Stimulated activated memory B cell treated with anti-CD40 and anti-IgM and Interleukin-4, amounts not matched to agents 10 μg/mL and 1 μg/mL and 100 μg/mL, for 72 hours (primary cell): ENCODE measurements at regions not wholly inside any gene's neighbourhood (a gene's known extent, or its start where the extent isn't known, plus 50 kb on each side); places are given as distances from the start of the nearest gene placed in this dataset.

Experiments used
- ATAC-seq: fragments of 150-1000 bp; cut with Tn5 transposase; 2 replicates; pipeline ENCODE4 v1.10.0; 2021
- H3K27ac Mint-ChIP-seq: one replicate; pipeline ENCODE4 v1.8.0; 2022; ENCODE audit warnings: mild to moderate bottlenecking, mixed read lengths
- H3K27me3 Mint-ChIP-seq: one replicate; pipeline ENCODE4 v1.8.0; 2022; ENCODE audit warnings: mixed read lengths
- H3K36me3 Mint-ChIP-seq: one replicate; pipeline ENCODE4 v1.8.0; 2022; ENCODE audit warnings: mixed read lengths
- H3K4me1 Mint-ChIP-seq: one replicate; pipeline ENCODE4 v1.8.0; 2022; ENCODE audit warnings: mixed read lengths
- H3K4me3 Mint-ChIP-seq: one replicate; pipeline ENCODE4 v1.8.0; 2022; ENCODE audit warnings: mild to moderate bottlenecking, moderate library complexity, mixed read lengths
- H3K9me3 Mint-ChIP-seq: one replicate; pipeline ENCODE4 v1.8.0; 2022; ENCODE audit warnings: mixed read lengths

DNA sequence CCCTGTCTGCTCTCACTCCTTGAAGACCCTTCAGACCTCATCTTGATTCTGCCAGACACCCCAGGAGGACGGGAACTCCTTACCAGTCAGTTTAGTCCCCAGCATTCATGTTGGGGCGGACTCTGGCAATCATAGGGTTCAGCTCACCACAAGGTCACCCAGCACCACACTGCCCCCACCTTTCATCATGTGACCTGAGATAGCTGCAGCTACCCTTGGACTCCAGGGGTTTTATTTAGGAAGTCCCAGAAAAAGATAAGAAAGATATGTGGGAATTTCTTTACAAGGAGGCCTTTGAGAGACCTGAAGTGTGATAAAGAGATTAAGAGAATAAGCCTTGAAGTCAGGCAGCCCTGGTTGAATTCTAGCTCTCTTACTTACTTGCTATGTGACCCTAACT lies 59.8 kb upstream of the NLK start:
- H3K9me3 Mint-ChIP-seq = no peaks in the 10 kb centered on the region
- peaks cover 26% of the 10 kb centered on the region for H3K4me1 Mint-ChIP-seq
- no peak overlapping the region for H3K4me3 Mint-ChIP-seq
- no peak overlapping the region for H3K27ac Mint-ChIP-seq
- H3K36me3 Mint-ChIP-seq = no peaks in the 10 kb centered on the region
- ATAC-seq = no peak
- peaks cover 17% of the 10 kb centered on the region for H3K27me3 Mint-ChIP-seq

DNA sequence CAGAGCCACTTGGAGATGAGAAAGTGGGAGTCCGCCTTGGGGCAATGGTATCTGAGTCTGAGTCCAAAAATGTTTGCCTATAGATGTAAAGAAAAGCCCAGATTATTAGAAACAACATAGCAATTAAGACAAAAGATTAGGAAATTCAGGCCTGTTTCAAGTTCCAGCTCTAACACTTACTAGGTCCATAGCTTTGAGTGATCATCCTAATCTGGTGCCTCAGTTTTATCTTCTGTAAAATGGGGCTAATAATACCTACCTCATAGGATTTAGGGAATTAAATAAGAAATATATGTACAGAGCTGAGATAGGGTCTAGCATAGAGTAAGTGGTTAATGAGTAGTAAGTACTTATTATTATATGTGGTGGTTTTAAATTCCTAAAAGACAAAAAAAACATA lies 58.6 kb upstream of the NLK start:
- peaks cover 14% of the 10 kb centered on the region for H3K27me3 Mint-ChIP-seq

DNA sequence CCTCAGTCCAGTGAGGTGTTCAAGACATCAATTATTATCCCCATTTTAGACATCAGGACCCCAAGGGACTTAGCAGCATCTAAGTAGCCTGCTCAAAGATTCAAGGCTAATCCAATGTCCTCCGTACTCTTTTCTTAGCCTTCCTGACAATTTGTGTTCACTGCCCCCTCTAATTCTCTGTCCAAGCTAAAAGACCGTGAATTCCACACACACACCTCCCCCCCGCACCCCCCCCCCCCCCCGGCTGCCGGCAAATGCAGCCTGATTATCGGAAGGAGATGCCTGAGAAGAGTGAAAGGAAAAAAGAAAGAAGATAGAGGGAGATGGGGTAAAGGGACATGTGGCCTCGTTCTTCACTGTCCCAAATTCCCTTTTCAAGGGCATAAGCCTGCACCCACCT lies 58.1 kb upstream of the NLK start:
- peaks cover 9% of the 10 kb centered on the region for H3K27me3 Mint-ChIP-seq
- peak overlapping the region; percentile 43 for H3K4me3 Mint-ChIP-seq
- H3K36me3 Mint-ChIP-seq = no peaks in the 10 kb centered on the region
- H3K9me3 Mint-ChIP-seq = no peaks in the 10 kb centered on the region
- no peak for ATAC-seq
- peaks cover 26% of the 10 kb centered on the region for H3K4me1 Mint-ChIP-seq
- H3K27ac Mint-ChIP-seq = no peak overlapping the region

More for the DNA sequence above, 58.6 kb upstream of the NLK start:
- Mint-ChIP-seq H3K4me1 (peaks cover 26% of the 10 kb centered on the region), H3K4me3 (no peak overlapping the region), H3K36me3 (no peaks in the 10 kb centered on the region), H3K27ac (no peak overlapping the region), H3K9me3 (no peaks in the 10 kb centered on the region)
- ATAC-seq = no peak

DNA sequence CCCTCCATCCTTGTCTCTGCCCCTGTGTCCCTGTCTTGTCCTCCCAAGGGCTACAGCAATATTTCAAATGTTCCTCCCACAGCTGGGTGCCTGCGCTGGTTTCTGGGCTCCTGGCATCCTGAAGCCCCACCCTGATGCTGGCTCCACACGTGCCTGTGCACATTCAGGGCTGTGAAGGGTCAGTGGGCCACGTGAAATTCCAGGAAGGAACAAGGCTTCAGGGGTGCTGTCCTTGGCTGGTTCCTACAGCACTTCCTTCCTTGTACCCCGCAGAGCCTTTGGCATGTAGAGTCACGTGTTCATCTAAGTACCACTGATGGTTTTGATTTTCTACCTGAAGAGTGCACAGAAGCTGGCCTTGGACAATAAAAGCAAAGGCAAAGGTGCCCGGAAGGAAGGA lies 57.7 kb upstream of the NLK start:
- no peaks in the 10 kb centered on the region for H3K36me3 Mint-ChIP-seq
- peaks cover 8% of the 10 kb centered on the region for H3K27me3 Mint-ChIP-seq
- peaks cover 26% of the 10 kb centered on the region for H3K4me1 Mint-ChIP-seq
- peak overlapping the region; percentile 43 for H3K4me3 Mint-ChIP-seq
- peak overlapping the region; percentile 42 for H3K27ac Mint-ChIP-seq
- ATAC-seq = no peak
- no peaks in the 10 kb centered on the region for H3K9me3 Mint-ChIP-seq

DNA sequence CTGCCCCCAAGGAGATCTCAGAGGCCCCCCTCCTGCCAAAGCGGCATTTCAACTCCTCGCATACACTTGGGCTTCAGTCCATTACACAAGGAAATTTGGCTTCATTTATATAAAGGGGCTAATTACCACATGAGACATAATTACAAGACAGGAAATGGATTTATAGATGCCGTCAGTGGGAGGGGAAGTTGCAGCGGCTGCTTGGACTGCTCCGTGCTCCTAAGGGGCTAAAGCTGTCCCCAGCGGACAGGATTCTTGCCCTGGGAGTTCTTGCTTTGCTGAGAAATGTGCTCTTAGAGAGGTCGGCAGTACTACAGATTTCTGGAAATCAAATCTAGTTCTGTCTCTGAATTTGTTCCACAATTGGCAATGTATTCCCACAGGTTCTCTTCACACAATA lies 57.2 kb upstream of the NLK start:
- Mint-ChIP-seq H3K27ac (peak overlapping the region; percentile 42), H3K27me3 (peaks cover 8% of the 10 kb centered on the region), H3K4me1 (peaks cover 26% of the 10 kb centered on the region), H3K9me3 (no peaks in the 10 kb centered on the region), H3K4me3 (peak overlapping the region; percentile 43), H3K36me3 (no peaks in the 10 kb centered on the region)
- no peak for ATAC-seq

DNA sequence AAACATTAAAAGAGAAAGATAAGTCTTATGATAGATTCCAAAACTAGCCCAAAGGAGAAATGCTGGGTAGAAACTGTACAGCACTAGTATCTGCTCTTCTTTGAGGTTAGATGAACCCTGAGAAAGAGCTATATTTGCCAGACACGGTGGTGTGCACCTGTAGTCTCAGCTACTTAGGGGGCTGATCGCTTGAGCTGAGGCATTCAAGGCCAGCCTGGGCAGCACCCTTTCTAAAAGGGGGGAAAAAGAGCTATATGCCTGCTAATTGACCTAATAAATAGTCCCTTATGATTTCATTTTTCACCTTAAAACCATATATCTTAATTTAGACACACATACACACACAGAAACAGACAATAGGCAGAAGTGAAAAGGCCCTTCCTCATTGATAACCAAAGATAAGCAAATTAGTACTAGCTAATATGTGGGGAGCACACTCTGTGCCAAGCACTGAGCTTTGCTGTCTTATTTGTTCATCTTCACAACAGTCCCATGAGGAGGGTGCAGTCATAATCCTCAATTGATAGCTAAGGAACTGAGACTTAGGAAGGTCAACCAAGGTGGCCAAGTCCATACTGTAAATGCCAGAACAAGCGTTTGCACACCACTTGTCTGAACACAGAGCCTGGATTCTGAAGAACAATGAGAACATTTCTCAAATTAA lies 56.6 kb upstream of the NLK start:
- peak; percentile 70 for ATAC-seq
- H3K36me3 Mint-ChIP-seq = no peaks in the 10 kb centered on the region
- H3K27me3 Mint-ChIP-seq = peaks cover 8% of the 10 kb centered on the region
- no peaks in the 10 kb centered on the region for H3K9me3 Mint-ChIP-seq
- H3K4me3 Mint-ChIP-seq = peak overlapping the region; percentile 43
- peak overlapping the region; percentile 42 for H3K27ac Mint-ChIP-seq
- H3K4me1 Mint-ChIP-seq = peaks cover 23% of the 10 kb centered on the region

DNA sequence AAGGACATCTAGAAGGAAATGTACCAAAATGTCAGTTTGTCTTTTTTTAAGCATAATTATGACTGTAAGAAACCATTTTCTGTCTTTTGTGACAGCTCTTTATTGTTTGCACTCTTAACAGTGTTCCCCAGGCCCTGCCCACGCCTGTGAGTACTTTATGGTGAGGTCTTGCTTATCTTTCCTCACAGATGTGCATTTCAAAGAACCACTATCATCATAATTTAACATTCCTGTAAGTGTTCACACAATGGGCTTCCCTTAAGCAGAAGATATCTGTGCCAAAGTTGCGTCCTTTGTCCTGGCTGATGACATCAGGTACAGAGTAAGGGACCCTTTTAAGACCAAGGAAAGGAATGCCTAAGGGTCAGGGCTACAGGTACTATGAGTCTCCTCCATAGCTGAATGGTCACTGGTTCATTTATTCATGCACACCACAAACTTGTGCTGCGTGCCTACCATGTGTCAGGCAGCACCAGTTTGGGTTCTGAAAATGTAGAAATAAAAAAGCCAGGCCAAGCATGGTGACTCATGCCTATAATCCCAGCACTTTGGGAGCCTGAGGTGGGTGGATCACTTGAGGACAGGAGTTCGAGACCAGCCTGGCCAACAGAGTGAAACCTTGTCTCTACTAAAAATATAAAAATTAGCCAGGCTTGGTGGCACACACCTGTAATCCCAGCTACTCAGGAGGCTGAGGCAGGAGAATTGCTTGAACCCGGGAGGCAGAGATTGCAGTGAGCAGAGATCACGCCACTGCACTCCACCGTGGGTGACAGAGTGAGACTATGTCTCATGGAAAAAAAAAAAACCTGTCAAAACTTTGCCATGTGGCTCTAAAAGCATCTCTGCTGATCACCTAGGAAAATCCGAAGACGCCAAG lies 55.4 kb upstream of the NLK start:
- ATAC-seq = no peak
- H3K4me1 Mint-ChIP-seq = peaks cover 17% of the 10 kb centered on the region
- peaks cover 8% of the 10 kb centered on the region for H3K27me3 Mint-ChIP-seq
- no peak overlapping the region for H3K4me3 Mint-ChIP-seq
- no peaks in the 10 kb centered on the region for H3K9me3 Mint-ChIP-seq
- H3K36me3 Mint-ChIP-seq = no peaks in the 10 kb centered on the region
- H3K27ac Mint-ChIP-seq = no peak overlapping the region

DNA sequence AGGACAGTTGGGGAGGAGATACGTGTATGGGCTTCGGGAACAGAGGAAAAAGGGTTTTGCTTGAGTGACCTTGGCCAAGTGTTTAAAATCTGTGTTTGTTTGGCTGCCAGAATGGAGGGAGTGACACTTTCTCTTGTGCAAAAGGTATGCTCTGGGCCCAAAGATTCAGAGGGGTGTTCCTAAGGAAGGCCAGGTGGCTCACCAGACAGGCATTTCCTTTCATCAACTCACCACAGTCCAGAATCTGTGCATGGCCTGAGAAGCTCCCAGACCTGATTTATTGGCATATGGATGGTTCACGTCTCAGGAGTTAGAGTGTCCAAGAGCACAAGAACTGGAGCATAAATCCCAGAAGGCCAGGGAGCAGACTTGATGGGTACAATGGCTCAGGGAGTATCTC lies 53.4 kb upstream of the NLK start:
- Mint-ChIP-seq H3K4me3 (no peak overlapping the region), H3K27ac (peak overlapping the region; percentile 2), H3K27me3 (peaks cover 8% of the 10 kb centered on the region), H3K36me3 (no peaks in the 10 kb centered on the region), H3K4me1 (peaks cover 17% of the 10 kb centered on the region), H3K9me3 (no peaks in the 10 kb centered on the region)
- no peak for ATAC-seq

DNA sequence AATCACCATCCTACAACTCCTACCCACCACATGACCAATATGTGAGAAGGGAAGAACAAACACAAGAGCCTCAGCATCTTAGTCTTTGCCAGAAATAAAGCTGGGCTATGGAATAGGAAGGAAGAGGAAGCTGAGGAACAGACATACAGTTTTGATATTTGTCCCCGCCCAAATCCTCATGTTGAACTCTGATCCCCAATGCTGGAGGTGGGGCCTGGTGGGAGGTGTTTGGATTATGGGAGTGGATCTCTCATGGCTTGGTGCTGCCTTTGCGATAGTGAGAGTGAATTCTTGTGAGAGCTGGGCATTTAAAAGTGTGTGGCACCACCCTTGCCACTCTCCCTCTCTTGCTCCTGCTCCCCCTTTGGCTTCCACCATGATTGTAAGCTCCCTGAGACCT lies 52.4 kb upstream of the NLK start:
- Mint-ChIP-seq H3K36me3 (no peaks in the 10 kb centered on the region), H3K4me3 (no peak overlapping the region), H3K27ac (no peak overlapping the region), H3K4me1 (peaks cover 11% of the 10 kb centered on the region), H3K27me3 (peaks cover 2% of the 10 kb centered on the region), H3K9me3 (no peaks in the 10 kb centered on the region)
- ATAC-seq = no peak

DNA sequence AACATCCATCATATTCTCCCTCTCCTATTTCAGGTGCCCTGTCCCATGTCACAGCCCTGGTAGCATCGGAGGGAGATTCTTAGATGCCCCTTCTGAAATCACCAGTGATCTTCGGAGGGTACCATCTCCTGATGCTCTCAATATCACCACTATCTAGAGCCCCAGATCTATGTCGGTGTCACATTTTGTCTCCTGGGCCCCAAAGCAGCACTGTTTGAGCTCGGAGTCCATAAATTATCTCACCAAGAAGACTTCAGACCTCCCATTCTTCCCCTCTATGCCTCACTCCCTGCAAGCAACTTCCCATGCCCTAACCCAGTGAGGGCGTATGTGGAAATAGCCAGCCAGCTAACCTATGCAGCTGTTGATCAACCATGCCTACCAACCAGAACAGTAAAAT lies 51.5 kb upstream of the NLK start:
- no peaks in the 10 kb centered on the region for H3K9me3 Mint-ChIP-seq
- H3K4me1 Mint-ChIP-seq = peaks cover 2% of the 10 kb centered on the region
- H3K27ac Mint-ChIP-seq = no peak overlapping the region
- ATAC-seq = no peak
- peaks cover 8% of the 10 kb centered on the region for H3K27me3 Mint-ChIP-seq
- no peak overlapping the region for H3K4me3 Mint-ChIP-seq
- no peaks in the 10 kb centered on the region for H3K36me3 Mint-ChIP-seq

DNA sequence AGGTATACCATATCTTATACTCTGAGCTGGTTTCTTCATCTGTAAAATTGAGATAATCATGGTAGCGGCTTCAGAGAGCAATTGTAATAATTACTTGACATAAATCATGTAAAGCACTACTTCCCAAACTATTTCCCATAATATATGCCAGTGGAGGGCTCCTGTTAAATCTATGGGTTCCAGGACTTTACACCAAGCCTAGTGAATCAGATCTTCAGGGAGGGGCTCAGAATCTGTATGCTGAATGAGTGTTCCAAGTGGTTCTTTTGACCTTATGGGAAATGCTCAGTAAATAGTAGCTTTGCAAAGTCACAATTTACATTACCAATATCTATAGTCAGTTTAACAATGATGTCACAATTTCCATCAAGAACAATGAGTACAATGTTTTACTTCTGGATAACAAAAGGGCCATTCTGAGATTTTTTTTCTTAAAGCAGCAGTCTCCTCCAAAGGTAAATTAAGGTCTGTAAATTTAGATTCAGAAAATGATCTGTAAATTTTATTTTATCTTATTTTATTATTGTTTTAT lies 50.9 kb upstream of the NLK start:
- H3K27me3 Mint-ChIP-seq = peaks cover 8% of the 10 kb centered on the region
- H3K9me3 Mint-ChIP-seq = no peaks in the 10 kb centered on the region
- H3K4me3 Mint-ChIP-seq = no peak overlapping the region
- H3K36me3 Mint-ChIP-seq = no peaks in the 10 kb centered on the region
- H3K27ac Mint-ChIP-seq = no peak overlapping the region
- no peak for ATAC-seq
- no peaks in the 10 kb centered on the region for H3K4me1 Mint-ChIP-seq
